Endothelial cell of umbilical vein (primary cell): ENCODE measurements at regions not wholly inside any gene's neighbourhood (a gene's known extent, or its start where the extent isn't known, plus 50 kb on each side); places are given as distances from the start of the nearest gene placed in this dataset.

Source experiments
- CTCF ChIP-seq, 2 donors: IDR thresholded peaks; 1 replicate in 1 of 2; 2 replicates in 1 of 2; pipeline ENCODE4 v1.5.1; 2011; ENCODE audit warnings: low read length in 2 of 2, mild to moderate bottlenecking in 2 of 2, moderate library complexity in 2 of 2, control low read depth in 1 of 2, inconsistent platforms in 1 of 2, low read depth in 1 of 2; ENCODE audit not compliant: insufficient read depth in 1 of 2; ENCODE audit errors: extremely low read depth in 1 of 2
- EZH2 ChIP-seq: IDR thresholded peaks from 2 replicates; pipeline ENCODE4 v1.6.1; 2012; ENCODE audit warnings: borderline replicate concordance, low read depth, mild to moderate bottlenecking, moderate library complexity, low read length, inconsistent platforms; ENCODE audit not compliant: severe bottlenecking

DNA sequence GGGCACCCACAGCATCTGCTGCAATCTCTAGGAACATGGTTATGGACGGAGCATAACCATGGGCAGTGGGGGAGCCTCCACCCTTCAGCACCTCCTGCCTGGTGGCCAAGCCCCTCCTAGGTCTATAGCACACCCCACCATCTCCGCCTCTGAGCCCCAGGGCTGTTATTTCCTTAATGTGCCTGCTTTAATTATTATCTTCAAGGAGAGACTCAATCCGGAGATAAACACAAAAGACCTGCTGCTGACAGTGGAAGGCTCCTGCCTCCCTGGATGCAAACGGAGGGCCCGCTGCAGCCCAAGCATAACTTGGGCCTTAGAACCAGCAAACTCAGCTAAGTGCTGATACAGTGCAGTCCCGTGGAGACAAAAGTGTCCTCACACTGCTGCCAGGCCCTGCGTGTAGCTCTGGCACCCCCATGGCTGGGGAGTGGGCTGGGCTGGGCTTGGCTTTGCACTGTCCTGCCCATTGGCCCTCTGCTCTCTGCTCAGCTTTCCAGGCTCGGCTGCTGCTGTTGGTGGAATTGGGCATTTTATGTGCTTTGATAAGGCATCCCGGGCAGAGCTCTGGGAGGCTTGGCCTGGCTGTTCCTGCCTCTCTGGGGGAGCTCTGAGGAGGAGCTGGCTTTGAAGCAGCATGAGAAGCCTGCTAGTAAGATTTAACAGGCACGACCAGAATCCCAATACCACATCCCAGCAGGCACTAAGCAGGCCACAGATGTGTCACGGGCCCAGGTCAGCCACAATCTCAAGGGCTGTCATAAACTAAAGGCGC, 620.2 kb downstream of the PTPRU start:
- TF ChIP-seq CTCF (IDR thresholded peaks at IDR 0.05; ENCODE audit: extremely low read depth in 1 of 2, insufficient read depth in 1 of 2, low read depth in 1 of 2, low read length in 2 of 2) (no peak), EZH2 (no peak)
